GM23338 (cell line): ENCODE measurements at regions not wholly inside any gene's neighbourhood (a gene's known extent, or its start where the extent isn't known, plus 50 kb on each side); places are given as distances from the start of the nearest gene placed in this dataset.
"Not testable (repeated sequence)": the region's sequence is repeated elsewhere in the genome, so short reads cannot be mapped to it uniquely, and the experiment has no call there.

Experiments
- ATAC-seq: fragments of 200-7000 bp; cut with Tn5 transposase; 3 replicates; pipeline ENCODE4 v1.9.1; 2020
- DNase-seq: peaks from one replicate; pipeline ENCODE4 v3.0.0-alpha.2; 2015; ENCODE audit warnings: low spot score
- H2AFZ ChIP-seq: fragments of 200-600 bp; sonication (generic); 2 replicates; pipeline ENCODE4 v1.8.0; 2016; ENCODE audit warnings: antibody characterized with exemption, mild to moderate bottlenecking, moderate library complexity
- H3F3A ChIP-seq: fragments of 200-600 bp; sonication (generic); replicated peaks from 2 replicates; pipeline ENCODE4 v1.8.0; 2017; ENCODE audit warnings: antibody characterized with exemption, mixed run types, low read depth
- H3K27ac ChIP-seq: fragments of 200-600 bp; sonication (generic); 2 replicates; pipeline ENCODE4 v1.6.1; 2016; ENCODE audit warnings: low read depth
- H3K27me3 ChIP-seq: fragments of 200-600 bp; sonication (generic); 2 replicates; pipeline ENCODE4 v1.8.0; 2016; ENCODE audit warnings: mild to moderate bottlenecking, mixed run types, moderate library complexity; ENCODE audit not compliant: insufficient read depth
- H3K36me3 ChIP-seq: fragments of 200-600 bp; sonication (generic); 2 replicates; pipeline ENCODE4 v1.8.0; 2016; ENCODE audit warnings: mild to moderate bottlenecking; ENCODE audit not compliant: insufficient read depth
- H3K4me1 ChIP-seq: fragments of 200-600 bp; sonication (generic); 2 replicates; pipeline ENCODE4 v1.8.0; 2016; ENCODE audit warnings: mild to moderate bottlenecking, moderate library complexity; ENCODE audit not compliant: insufficient read depth
- H3K4me2 ChIP-seq: fragments of 200-600 bp; sonication (generic); 2 replicates; pipeline ENCODE4 v1.7.1; 2017; ENCODE audit warnings: mixed run types
- H3K4me3 ChIP-seq: fragments of 200-600 bp; sonication (generic); 2 replicates; pipeline ENCODE4 v1.6.1; 2016; ENCODE audit warnings: mixed run types
- H3K79me2 ChIP-seq: fragments of 200-600 bp; sonication (generic); replicated peaks from 2 replicates; pipeline ENCODE4 v1.8.0; 2017; ENCODE audit warnings: mild to moderate bottlenecking; ENCODE audit not compliant: insufficient read depth
- H3K9me2 ChIP-seq: fragments of 200-600 bp; sonication (generic); 2 replicates; pipeline ENCODE4 v1.8.0; 2017; ENCODE audit not compliant: insufficient read depth
- H4K20me1 ChIP-seq: fragments of 200-600 bp; sonication (generic); replicated peaks from 2 replicates; pipeline ENCODE4 v1.8.0; 2017; ENCODE audit warnings: mild to moderate bottlenecking; ENCODE audit not compliant: insufficient read depth
- H3K27ac Mint-ChIP-seq: 2 replicates; pipeline ENCODE4 v1.8.0; 2020; ENCODE audit warnings: inconsistent platforms, mild to moderate bottlenecking, moderate library complexity, mixed read lengths
- H3K27me3 Mint-ChIP-seq: 3 replicates; pipeline ENCODE4 v1.8.0; 2022; ENCODE audit warnings: low read depth, mild to moderate bottlenecking, moderate library complexity, mixed read lengths, inconsistent platforms; ENCODE audit not compliant: insufficient read depth, poor library complexity
- H3K36me3 Mint-ChIP-seq: 3 replicates; pipeline ENCODE4 v1.8.0; 2021; ENCODE audit warnings: low read depth, mild to moderate bottlenecking, inconsistent platforms, moderate library complexity, mixed read lengths
- H3K4me1 Mint-ChIP-seq: 3 replicates; pipeline ENCODE4 v1.8.0; 2020; ENCODE audit warnings: mild to moderate bottlenecking, inconsistent platforms, mixed read lengths
- H3K4me3 Mint-ChIP-seq: 3 replicates; pipeline ENCODE4 v1.8.0; 2021; ENCODE audit warnings: moderate library complexity, mild to moderate bottlenecking, inconsistent platforms, mixed read lengths
- H3K9me3 Mint-ChIP-seq: 3 replicates; pipeline ENCODE4 v1.8.0; 2020; ENCODE audit warnings: moderate library complexity, mild to moderate bottlenecking, inconsistent platforms, mixed read lengths

DNA sequence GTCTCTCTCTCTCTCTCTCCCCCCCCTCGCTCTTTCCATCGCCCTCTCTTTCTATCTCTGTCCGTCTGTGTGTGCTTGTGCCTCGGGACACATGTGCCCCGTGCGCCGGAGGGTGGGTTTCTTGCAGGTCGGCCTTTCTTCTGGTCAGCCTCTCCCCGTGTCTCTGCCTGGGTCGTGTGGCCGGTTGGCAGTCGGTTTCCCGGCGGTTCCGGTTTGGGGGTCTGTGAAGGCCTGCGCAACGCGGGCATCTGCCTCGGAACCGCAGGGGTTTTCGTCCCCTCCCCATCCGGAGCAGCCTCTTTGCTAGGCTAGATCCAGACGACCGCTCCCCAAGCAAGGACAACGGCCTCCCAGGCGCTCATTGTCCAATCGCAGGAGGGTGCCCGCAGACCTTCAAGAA, 1418.5 kb upstream of the PCDH10 start:
- H3K27me3 Mint-ChIP-seq, H3K79me2 ChIP-seq, H3K27ac ChIP-seq, H3K4me2 ChIP-seq, ATAC-seq, H3K27ac Mint-ChIP-seq, H3K36me3 ChIP-seq, H3K4me1 Mint-ChIP-seq, H3K4me3 Mint-ChIP-seq, H3K27me3 ChIP-seq, H3F3A ChIP-seq, H3K4me1 ChIP-seq, H2AFZ ChIP-seq, H3K9me2 ChIP-seq, DNase-seq, H3K4me3 ChIP-seq, H4K20me1 ChIP-seq: not testable (repeated sequence)
- Mint-ChIP-seq H3K36me3 (peaks cover 19% of the 10 kb centered on the region), H3K9me3 (peaks cover 44% of the 10 kb centered on the region)

DNA sequence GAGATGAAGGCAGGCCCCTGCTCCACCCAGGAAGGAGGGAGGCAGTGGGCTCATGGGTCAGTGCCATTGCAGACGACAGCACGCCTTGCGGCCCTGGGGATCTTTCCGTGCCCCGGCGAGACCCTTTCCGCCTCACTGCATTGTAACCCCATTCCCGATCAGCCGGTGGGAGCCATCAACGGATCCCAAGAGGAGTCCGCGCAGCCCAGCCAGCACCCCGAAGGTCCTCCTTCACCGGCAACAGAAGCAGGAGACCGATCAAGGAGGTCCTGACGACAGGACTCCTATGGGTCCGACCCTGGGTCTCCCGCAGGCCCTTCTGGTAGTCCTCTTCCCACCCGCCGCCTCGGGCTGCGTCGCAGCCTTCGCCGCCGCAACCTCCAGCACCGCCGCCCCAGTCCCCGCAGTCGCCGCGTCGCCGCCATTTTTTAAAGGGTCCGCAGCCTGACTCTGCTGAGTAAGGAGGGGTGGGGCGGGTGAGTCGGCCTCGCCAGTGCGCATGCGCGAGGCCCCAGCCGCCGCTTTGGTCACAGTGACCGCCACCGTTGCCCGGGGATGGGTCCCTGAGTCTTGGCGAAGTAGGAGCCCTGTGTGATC, 1417.0 kb upstream of the PCDH10 start:
- H3K79me2 ChIP-seq, H3K9me2 ChIP-seq, ATAC-seq, H3K4me3 Mint-ChIP-seq, H3K27ac Mint-ChIP-seq, H3K4me1 Mint-ChIP-seq, H3K4me2 ChIP-seq, H3F3A ChIP-seq, H3K27ac ChIP-seq, H3K4me3 ChIP-seq, H2AFZ ChIP-seq, H3K27me3 ChIP-seq, H4K20me1 ChIP-seq, H3K27me3 Mint-ChIP-seq, H3K4me1 ChIP-seq, DNase-seq, H3K36me3 ChIP-seq: not testable (repeated sequence)
- H3K36me3 Mint-ChIP-seq: peaks cover 18% of the 10 kb centered on the region
- peaks cover 40% of the 10 kb centered on the region for H3K9me3 Mint-ChIP-seq

DNA sequence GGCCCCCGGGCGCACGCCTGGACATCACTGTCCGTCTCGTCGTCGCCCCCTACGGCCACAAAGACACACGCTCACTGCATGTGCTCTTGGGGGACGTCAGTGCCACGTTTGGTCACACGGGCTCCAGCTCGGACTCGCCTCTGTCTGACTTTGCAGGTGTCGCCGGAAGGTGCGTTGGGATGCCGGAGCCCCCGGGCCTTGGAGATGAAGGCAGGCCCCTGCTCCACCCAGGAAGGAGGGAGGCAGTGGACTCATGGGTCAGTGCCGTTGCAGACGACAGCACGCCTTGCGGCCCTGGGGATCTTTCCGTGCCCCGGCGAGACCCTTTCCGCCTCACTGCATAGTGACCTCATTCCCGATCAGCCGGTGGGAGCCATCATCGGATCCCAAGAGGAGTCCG, 1414.8 kb upstream of the PCDH10 start:
- not testable (repeated sequence) for H3K36me3 ChIP-seq, H3K79me2 ChIP-seq, H3K36me3 Mint-ChIP-seq

DNA sequence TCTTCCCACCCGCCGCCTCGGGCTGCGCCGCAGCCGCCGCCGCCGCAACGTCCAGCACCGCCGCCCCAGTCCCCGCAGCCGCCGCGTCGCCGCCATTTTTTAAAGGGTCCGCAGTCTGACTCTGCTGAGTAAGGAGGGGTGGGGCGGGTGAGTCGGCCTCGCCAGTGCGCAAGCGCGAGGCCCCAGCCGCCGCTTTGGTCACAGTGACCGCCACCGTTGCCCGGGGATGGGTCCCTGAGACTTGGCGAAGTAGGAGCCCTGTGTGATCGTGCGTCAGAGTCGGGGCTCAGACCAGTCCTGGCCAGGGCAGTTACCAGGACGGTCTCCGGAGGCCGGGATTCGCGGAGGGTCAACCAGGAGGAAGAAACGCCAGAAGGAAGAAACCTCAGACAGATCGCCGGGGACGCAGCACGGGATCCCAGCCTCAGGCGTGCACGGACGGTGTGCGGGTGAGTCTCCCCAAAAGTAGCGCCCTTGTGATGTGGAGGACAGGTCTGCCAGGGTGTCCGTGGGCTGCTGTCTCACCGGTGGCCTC, 1414.2 kb upstream of the PCDH10 start:
- not testable (repeated sequence) for H3K4me2 ChIP-seq, H3K27ac ChIP-seq, ATAC-seq, H3K9me2 ChIP-seq, H3K27ac Mint-ChIP-seq, H3K27me3 Mint-ChIP-seq, H3K4me1 Mint-ChIP-seq, DNase-seq, H3K4me3 ChIP-seq, H3K4me3 Mint-ChIP-seq, H4K20me1 ChIP-seq, H3K27me3 ChIP-seq, H3K36me3 ChIP-seq, H3F3A ChIP-seq, H2AFZ ChIP-seq, H3K4me1 ChIP-seq, H3K36me3 Mint-ChIP-seq, H3K79me2 ChIP-seq
- peaks cover 25% of the 10 kb centered on the region for H3K9me3 Mint-ChIP-seq

More for the DNA sequence above, 1414.8 kb upstream of the PCDH10 start:
- H3K4me3 ChIP-seq, ATAC-seq, H3F3A ChIP-seq, H3K4me2 ChIP-seq, H3K4me3 Mint-ChIP-seq, DNase-seq, H3K4me1 Mint-ChIP-seq, H3K27me3 ChIP-seq, H3K27ac Mint-ChIP-seq, H4K20me1 ChIP-seq, H3K4me1 ChIP-seq, H3K9me2 ChIP-seq, H3K27me3 Mint-ChIP-seq, H2AFZ ChIP-seq, H3K27ac ChIP-seq: not testable (repeated sequence)
- H3K9me3 Mint-ChIP-seq: peaks cover 30% of the 10 kb centered on the region

DNA sequence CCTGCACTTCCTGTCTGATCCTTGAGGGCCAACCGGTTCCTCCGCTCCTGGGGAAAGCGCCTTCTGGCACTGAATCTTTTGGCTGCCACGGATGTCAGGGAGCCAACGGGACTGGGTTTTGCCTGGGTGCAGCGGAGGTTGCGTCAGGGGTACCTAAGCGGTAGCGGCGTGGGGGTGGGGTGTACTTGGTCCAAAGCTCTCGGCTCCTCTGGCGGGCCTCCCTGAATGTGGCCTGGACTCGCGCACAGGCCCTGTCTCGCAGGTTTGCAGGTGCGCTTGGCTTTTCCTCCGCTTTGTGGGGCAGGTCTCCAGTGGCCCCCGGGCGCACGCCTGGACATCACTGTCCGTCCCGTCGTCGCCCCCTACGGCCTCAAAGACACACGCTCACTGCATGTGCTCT, 1410.1 kb upstream of the PCDH10 start:
- not testable (repeated sequence) for H4K20me1 ChIP-seq, H3K4me2 ChIP-seq, H2AFZ ChIP-seq, H3K4me1 ChIP-seq, H3K4me3 ChIP-seq, H3K4me1 Mint-ChIP-seq, H3K9me3 Mint-ChIP-seq, H3K27ac Mint-ChIP-seq, DNase-seq, ATAC-seq, H3K36me3 Mint-ChIP-seq, H3F3A ChIP-seq, H3K36me3 ChIP-seq, H3K27me3 Mint-ChIP-seq, H3K79me2 ChIP-seq, H3K27ac ChIP-seq, H3K27me3 ChIP-seq, H3K9me2 ChIP-seq, H3K4me3 Mint-ChIP-seq

DNA sequence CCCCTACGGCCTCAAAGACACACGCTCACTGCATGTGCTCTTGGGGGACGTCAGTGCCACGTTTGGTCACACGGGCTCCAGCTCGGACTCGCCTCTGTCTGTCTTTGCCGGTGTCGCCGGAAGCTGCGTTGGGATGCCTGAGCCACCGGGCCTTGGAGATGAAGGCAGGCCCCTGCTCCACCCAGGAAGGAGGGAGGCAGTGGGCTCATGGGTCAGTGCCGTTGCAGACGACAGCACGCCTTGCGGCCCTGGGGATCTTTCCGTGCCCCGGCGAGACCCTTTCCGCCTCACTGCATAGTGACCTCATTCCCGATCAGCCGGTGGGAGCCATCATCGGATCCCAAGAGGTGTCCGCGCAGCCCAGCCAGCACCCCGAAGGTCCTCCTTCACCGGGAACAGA, 1407.3 kb upstream of the PCDH10 start:
- H3K9me2 ChIP-seq, H3K4me2 ChIP-seq, H4K20me1 ChIP-seq, H3K27ac ChIP-seq, DNase-seq, H3K4me1 Mint-ChIP-seq, H3K4me1 ChIP-seq, H3K27me3 ChIP-seq, H3K36me3 Mint-ChIP-seq, H3K27ac Mint-ChIP-seq, H3F3A ChIP-seq, H3K4me3 Mint-ChIP-seq, H3K9me3 Mint-ChIP-seq, H2AFZ ChIP-seq, H3K36me3 ChIP-seq, H3K4me3 ChIP-seq, H3K79me2 ChIP-seq, H3K27me3 Mint-ChIP-seq, ATAC-seq: not testable (repeated sequence)
